ENCODE measurements at regions not wholly inside any gene's neighbourhood (a gene's known extent, or its start where the extent isn't known, plus 50 kb on each side); places are given as distances from the start of the nearest gene placed in this dataset.

GRCh38 chr14:49960453-49960852, 67.6 kb downstream of the ARF6 start:
- no peaks in the 10 kb centered on the region for H3K27me3 ChIP-seq (ENCODE audit: control insufficient read depth in 4 of 4, insufficient read depth in 4 of 4, low read length in 3 of 4)
- peaks cover 2 to 19% (median 10%) of the 10 kb centered on the region in 4 donors for H3K4me1 ChIP-seq (ENCODE audit: control insufficient read depth in 4 of 4, insufficient read depth in 4 of 4, low read length in 3 of 4)
- no peak overlapping the region for H3K27ac ChIP-seq (ENCODE audit: low read depth in 1 of 2, low read length in 2 of 2)
- H3K4me3 ChIP-seq (ENCODE audit: low read depth in 1 of 3, low read length in 3 of 3) = no peak overlapping the region
- 90% methylated on average over 7 of the region's 7 CpGs for WGBS
- DNase-seq (ENCODE audit: low spot score) = no peak
- no peaks in the 10 kb centered on the region for H3K9me3 ChIP-seq (ENCODE audit: control insufficient read depth in 4 of 4, low read length in 3 of 4)
- no peak overlapping the region for H3K9ac ChIP-seq (ENCODE audit: low read depth in 1 of 2, low read length in 2 of 2)
- no peak for TF ChIP-seq FOXA1 (IDR thresholded peaks at IDR 0.05)
- TF ChIP-seq SP1 (IDR thresholded peaks at IDR 0.05) = no peak
- TF ChIP-seq FOXA2 (IDR thresholded peaks at IDR 0.05) = no peak
- TF ChIP-seq RAD21 (IDR thresholded peaks at IDR 0.05) = no peak
- no peak for TF ChIP-seq HNF4A (conservative IDR thresholded peaks at IDR 0.05)
- no peak for TF ChIP-seq ATF3 (IDR thresholded peaks at IDR 0.05)
- TF ChIP-seq HNF4G (IDR thresholded peaks at IDR 0.05) = no peak
- TF ChIP-seq EGR1 (IDR thresholded peaks at IDR 0.05; ENCODE audit: low read depth in 2 of 2) = no peak
- no peaks in the 10 kb centered on the region for H3K36me3 ChIP-seq (ENCODE audit: control insufficient read depth in 4 of 4, insufficient read depth in 3 of 4, low read depth in 1 of 4, low read length in 3 of 4)

- Histone ChIP-seq H3K27me3 (ENCODE audit: control insufficient read depth in 4 of 4, insufficient read depth in 4 of 4, low read length in 3 of 4) (no peaks in the 10 kb centered on the region), H3K4me1 (ENCODE audit: control insufficient read depth in 4 of 4, insufficient read depth in 4 of 4, low read length in 3 of 4) (peaks cover 3 to 29% (median 17%) of the 10 kb centered on the region in 4 donors), H3K9me3 (ENCODE audit: control insufficient read depth in 4 of 4, low read length in 3 of 4) (no peaks in the 10 kb centered on the region), H3K36me3 (ENCODE audit: control insufficient read depth in 4 of 4, insufficient read depth in 3 of 4, low read depth in 1 of 4, low read length in 3 of 4) (no peaks in the 10 kb centered on the region), H3K4me3 (ENCODE audit: low read depth in 1 of 3, low read length in 3 of 3) (no peak overlapping the region), H3K27ac (ENCODE audit: low read depth in 1 of 2, low read length in 2 of 2) (no peak overlapping the region), H3K9ac (ENCODE audit: low read depth in 1 of 2, low read length in 2 of 2) (no peak overlapping the region)
- DNase-seq (ENCODE audit: low spot score) = no peak
- 87% methylated on average over 13 of the region's 13 CpGs for WGBS
- no peak for TF ChIP-seq RAD21 (IDR thresholded peaks at IDR 0.05)
- TF ChIP-seq CTCF (IDR thresholded peaks at IDR 0.05; ENCODE audit: low read depth, low read length, missing input control) = no peak
- TF ChIP-seq ZBTB33 (IDR thresholded peaks at IDR 0.05) = no peak
- TF ChIP-seq REST (IDR thresholded peaks at IDR 0.05) = no peak
- no peak for TF ChIP-seq FOXA2 (IDR thresholded peaks at IDR 0.05)
- TF ChIP-seq YY1 (IDR thresholded peaks at IDR 0.05) = no peak
- no peak for TF ChIP-seq SP1 (IDR thresholded peaks at IDR 0.05)
Measured at GRCh38 chr14:49961270-49962222, 68.7 kb downstream of the ARF6 start.
